Liver (tissue), 7 donors: ENCODE measurements at regions not wholly inside any gene's neighbourhood (a gene's known extent, or its start where the extent isn't known, plus 50 kb on each side); places are given as distances from the start of the nearest gene placed in this dataset.

ENCODE experiments used
- DNase-seq: peaks from one replicate; pipeline ENCODE4 v3.0.0-alpha.2; 2017; ENCODE audit warnings: low spot score
- H3K27ac ChIP-seq, 2 donors: one replicate each; pipeline ENCODE4 v1.7.0; 2013; ENCODE audit warnings: inconsistent platforms in 2 of 2, low read length in 2 of 2, control low read depth in 1 of 2, low read depth in 1 of 2, mild to moderate bottlenecking in 1 of 2
- H3K27me3 ChIP-seq, 4 donors: one replicate each; pipeline versions ENCODE4 v1.6.1 to v1.7.0; 2013; ENCODE audit warnings: low read length in 3 of 4, inconsistent platforms in 1 of 4, mild to moderate bottlenecking in 1 of 4, moderate library complexity in 1 of 4; ENCODE audit not compliant: control insufficient read depth in 4 of 4, insufficient read depth in 4 of 4
- H3K36me3 ChIP-seq, 4 donors: one replicate each; pipeline versions ENCODE4 v1.6.1 to v1.7.0; 2013; ENCODE audit warnings: low read length in 3 of 4, mild to moderate bottlenecking in 3 of 4, low read depth in 1 of 4, moderate library complexity in 1 of 4; ENCODE audit not compliant: control insufficient read depth in 4 of 4, insufficient read depth in 3 of 4
- H3K4me1 ChIP-seq, 4 donors: one replicate each; pipeline versions ENCODE4 v1.6.1 to v1.7.0; 2013; ENCODE audit warnings: low read length in 3 of 4, mild to moderate bottlenecking in 3 of 4, moderate library complexity in 1 of 4; ENCODE audit not compliant: control insufficient read depth in 4 of 4, insufficient read depth in 4 of 4
- H3K4me3 ChIP-seq, 3 donors: one replicate each; pipeline versions ENCODE4 v1.6.1 to v1.7.0; 2013; ENCODE audit warnings: low read length in 3 of 3, control low read depth in 1 of 3, low read depth in 1 of 3, mild to moderate bottlenecking in 1 of 3
- H3K9ac ChIP-seq, 2 donors: one replicate each; pipeline ENCODE4 v1.7.0; 2013; ENCODE audit warnings: low read length in 2 of 2, mild to moderate bottlenecking in 2 of 2, moderate library complexity in 2 of 2, control low read depth in 1 of 2, low read depth in 1 of 2
- H3K9me3 ChIP-seq, 4 donors: one replicate each; pipeline versions ENCODE4 v1.6.1 to v1.7.0; 2013; ENCODE audit warnings: low read length in 3 of 4; ENCODE audit not compliant: control insufficient read depth in 4 of 4
- ATF3 ChIP-seq: IDR thresholded peaks from 2 replicates; pipeline ENCODE4 v1.6.1; 2016; ENCODE audit warnings: antibody characterized with exemption
- EGR1 ChIP-seq, 2 donors: IDR thresholded peaks; 2 replicates each; pipeline ENCODE4 v1.6.1; 2016 to 2018; ENCODE audit warnings: antibody characterized with exemption in 2 of 2, low read depth in 2 of 2
- FOXA1 ChIP-seq: IDR thresholded peaks from 2 replicates; pipeline ENCODE4 v1.6.1; 2016; ENCODE audit warnings: antibody characterized with exemption
- FOXA2 ChIP-seq: IDR thresholded peaks from 2 replicates; pipeline ENCODE4 v1.6.1; 2016; ENCODE audit warnings: antibody characterized with exemption
- GABPA ChIP-seq, 2 donors: IDR thresholded peaks in 1 of 2; conservative IDR thresholded peaks in 1 of 2; 2 replicates each; pipeline ENCODE4 v1.6.1; 2016; ENCODE audit warnings: antibody characterized with exemption in 2 of 2, mild to moderate bottlenecking in 1 of 2, moderate library complexity in 1 of 2
- HNF4A ChIP-seq, 2 donors: conservative IDR thresholded peaks; 2 replicates each; pipeline ENCODE4 v1.6.1; 2016; ENCODE audit warnings: antibody characterized with exemption in 2 of 2, mild to moderate bottlenecking in 2 of 2
- HNF4G ChIP-seq: IDR thresholded peaks from 2 replicates; pipeline ENCODE4 v1.6.1; 2016; ENCODE audit warnings: antibody characterized with exemption
- JUND ChIP-seq, 2 donors: IDR thresholded peaks; 2 replicates each; pipeline ENCODE4 v1.6.1; 2016; ENCODE audit warnings: antibody characterized with exemption in 2 of 2
- MAX ChIP-seq: IDR thresholded peaks from 2 replicates; pipeline ENCODE4 v1.6.1; 2016; ENCODE audit warnings: antibody characterized with exemption
- NR2F2 ChIP-seq: IDR thresholded peaks from 2 replicates; pipeline ENCODE4 v1.6.1; 2016; ENCODE audit warnings: antibody characterized with exemption
- RAD21 ChIP-seq, 2 donors: IDR thresholded peaks; 2 replicates each; pipeline ENCODE4 v1.6.1; 2016; ENCODE audit warnings: antibody characterized with exemption in 2 of 2, mild to moderate bottlenecking in 2 of 2
- RXRA ChIP-seq, 2 donors: IDR thresholded peaks; 2 replicates each; pipeline ENCODE4 v1.6.1; 2017 to 2018; ENCODE audit warnings: antibody characterized with exemption in 2 of 2, mild to moderate bottlenecking in 1 of 2
- SP1 ChIP-seq: IDR thresholded peaks from 2 replicates; pipeline ENCODE4 v1.6.1; 2018; ENCODE audit warnings: antibody characterized with exemption, mild to moderate bottlenecking
- TAF1 ChIP-seq: conservative IDR thresholded peaks from 2 replicates; pipeline ENCODE4 v1.6.1; 2016; ENCODE audit warnings: antibody characterized with exemption, mild to moderate bottlenecking
- YY1 ChIP-seq: IDR thresholded peaks from 2 replicates; pipeline ENCODE4 v1.6.1; 2016; ENCODE audit warnings: antibody characterized with exemption, mild to moderate bottlenecking
- ZBTB33 ChIP-seq: IDR thresholded peaks from 2 replicates; pipeline ENCODE4 v1.6.1; 2016; ENCODE audit warnings: antibody characterized with exemption
- WGBS: extraction: QIAGEN DNeasy Blood & Tissue Kit; methylation state at CpG from one replicate; pipeline ENCODE4 v1.1.7; 2013; 5-methylcytosine and 5-hydroxymethylcytosine counted together
- donor health status: healthy.
- donor health status: healthy.
- donor health status: healthy.
- donor health status: healthy.

GRCh38 chr2:104648376-104648775, 205.5 kb upstream of the POU3F3 start:
- Histone ChIP-seq H3K27me3 (peaks cover 0 to 6% (median 1%) of the 10 kb centered on the region in 4 donors), H3K9me3 (no peaks in the 10 kb centered on the region), H3K36me3 (no peaks in the 10 kb centered on the region), H3K27ac (no peak overlapping the region), H3K4me1 (no peaks in the 10 kb centered on the region), H3K9ac (no peak overlapping the region), H3K4me3 (no peak overlapping the region)
- DNase-seq = no peak
- 57% methylated on average over 2 of the region's 2 CpGs for WGBS
- TF ChIP-seq EGR1 (IDR thresholded peaks at IDR 0.05; ENCODE audit: low read depth in 2 of 2) (no peak), HNF4G (no peak), RXRA (IDR thresholded peaks at IDR 0.05) (no peak), GABPA (IDR thresholded peaks at IDR 0.05 in 1 of 2, conservative IDR thresholded peaks at IDR 0.05 in 1 of 2) (no peak), FOXA1 (no peak), HNF4A (conservative IDR thresholded peaks at IDR 0.05) (no peak), SP1 (no peak)

GRCh38 chr2:104649866-104650265, 204.0 kb upstream of the POU3F3 start:
- Histone ChIP-seq H3K27me3 (peaks cover 0 to 6% (median 3%) of the 10 kb centered on the region in 4 donors), H3K4me1 (no peaks in the 10 kb centered on the region), H3K4me3 (no peak overlapping the region), H3K9ac (no peak overlapping the region), H3K27ac (no peak overlapping the region), H3K36me3 (no peaks in the 10 kb centered on the region), H3K9me3 (no peaks in the 10 kb centered on the region)
- 75% methylated on average over 1 of the region's 1 CpG for WGBS
- DNase-seq = no peak
- TF ChIP-seq ZBTB33 (no peak), EGR1 (IDR thresholded peaks at IDR 0.05; ENCODE audit: low read depth in 2 of 2) (no peak), SP1 (no peak), ATF3 (no peak)

GRCh38 chr2:104650405-104650996, 203.4 kb upstream of the POU3F3 start:
- Histone ChIP-seq H3K9ac (no peak overlapping the region), H3K27me3 (peaks cover 0 to 6% (median 3%) of the 10 kb centered on the region in 4 donors), H3K36me3 (no peaks in the 10 kb centered on the region), H3K4me3 (no peak overlapping the region), H3K4me1 (no peaks in the 10 kb centered on the region), H3K27ac (no peak overlapping the region), H3K9me3 (no peaks in the 10 kb centered on the region)
- DNase-seq = no peak
- TF ChIP-seq YY1 (no peak), GABPA (IDR thresholded peaks at IDR 0.05 in 1 of 2, conservative IDR thresholded peaks at IDR 0.05 in 1 of 2) (no peak)

- WGBS = 52% methylated on average over 4 of the region's 4 CpGs
Measured at GRCh38 chr2:104654811-104655210, 199.1 kb upstream of the POU3F3 start.

More at GRCh38 chr2:104654811-104655210, 199.1 kb upstream of the POU3F3 start:
- Histone ChIP-seq H3K9me3 (no peaks in the 10 kb centered on the region), H3K27ac (no peak overlapping the region), H3K9ac (no peak overlapping the region), H3K4me3 (no peak overlapping the region), H3K4me1 (peaks cover 0 to 7% (median 3%) of the 10 kb centered on the region in 4 donors), H3K27me3 (peaks cover 0 to 9% (median 6%) of the 10 kb centered on the region in 4 donors), H3K36me3 (no peaks in the 10 kb centered on the region)
- DNase-seq = no peak
- no peak for TF ChIP-seq RAD21 (IDR thresholded peaks at IDR 0.05)
- no peak for TF ChIP-seq RXRA (IDR thresholded peaks at IDR 0.05)
- no peak for TF ChIP-seq TAF1
- no peak for TF ChIP-seq GABPA (IDR thresholded peaks at IDR 0.05 in 1 of 2, conservative IDR thresholded peaks at IDR 0.05 in 1 of 2)
- TF ChIP-seq YY1 = no peak
- TF ChIP-seq ATF3 = no peak
- peak; percentile 51 for TF ChIP-seq SP1
- no peak for TF ChIP-seq JUND (IDR thresholded peaks at IDR 0.05)
- no peak for TF ChIP-seq FOXA1
- no peak for TF ChIP-seq FOXA2
- TF ChIP-seq EGR1 (IDR thresholded peaks at IDR 0.05; ENCODE audit: low read depth in 2 of 2) = no peak
- no peak for TF ChIP-seq ZBTB33
- TF ChIP-seq MAX = no peak
- no peak for TF ChIP-seq HNF4G
- no peak for TF ChIP-seq HNF4A (conservative IDR thresholded peaks at IDR 0.05)
- peak; percentile 66 for TF ChIP-seq NR2F2
